Activated T-cell treated with anti-CD3 and anti-CD28 coated beads, Interleukin-2, amount 50 U/mL, for 4 hours (primary cell): ENCODE measurements at regions not wholly inside any gene's neighbourhood (a gene's known extent, or its start where the extent isn't known, plus 50 kb on each side); places are given as distances from the start of the nearest gene placed in this dataset.

ENCODE experiments used
- ATAC-seq, 2 donors: fragments of 200-7000 bp; cut with Tn5 transposase; one replicate each; pipeline ENCODE4 v1.10.0; 2021
- DNase-seq: peaks from one replicate; pipeline ENCODE4 v3.0.0-alpha.2; 2020
- H3K27me3 Mint-ChIP-seq: one replicate; pipeline ENCODE4 v1.8.0; 2021; ENCODE audit warnings: low read depth, mixed read lengths
- H3K36me3 Mint-ChIP-seq: one replicate; pipeline ENCODE4 v1.8.0; 2022; ENCODE audit warnings: mixed read lengths; ENCODE audit not compliant: insufficient read depth
- H3K4me1 Mint-ChIP-seq: one replicate; pipeline ENCODE4 v1.8.0; 2021; ENCODE audit warnings: low read depth, mixed read lengths
- H3K4me3 Mint-ChIP-seq: one replicate; pipeline ENCODE4 v1.8.0; 2021; ENCODE audit warnings: mild to moderate bottlenecking, moderate library complexity, mixed read lengths
- H3K9me3 Mint-ChIP-seq: one replicate; pipeline ENCODE4 v1.8.0; 2021; ENCODE audit warnings: mixed read lengths

GRCh38 chr5:2006971-2007291 is 124.2 kb upstream of the IRX4 start:
- DNase-seq (no peak), ATAC-seq (no peak)
- Mint-ChIP-seq H3K4me1 (no peaks in the 10 kb centered on the region), H3K36me3 (no peaks in the 10 kb centered on the region), H3K9me3 (no peaks in the 10 kb centered on the region), H3K4me3 (no peak overlapping the region), H3K27me3 (peaks cover 19% of the 10 kb centered on the region)

- no peak for ATAC-seq
- DNase-seq, result no peak
- Mint-ChIP-seq H3K27me3 (peaks cover 24% of the 10 kb centered on the region), H3K36me3 (no peaks in the 10 kb centered on the region), H3K9me3 (no peaks in the 10 kb centered on the region), H3K4me3 (no peak overlapping the region), H3K4me1 (no peaks in the 10 kb centered on the region)
Observed at GRCh38 chr5:2006193-2006970, 123.7 kb upstream of the IRX4 start.

GRCh38 chr5:2005101-2006041 is 122.6 kb upstream of the IRX4 start:
- no peak for DNase-seq
- Mint-ChIP-seq H3K4me3 (no peak overlapping the region), H3K9me3 (no peaks in the 10 kb centered on the region), H3K4me1 (no peaks in the 10 kb centered on the region), H3K36me3 (no peaks in the 10 kb centered on the region), H3K27me3 (peaks cover 32% of the 10 kb centered on the region)
- ATAC-seq, result no peak

DNA sequence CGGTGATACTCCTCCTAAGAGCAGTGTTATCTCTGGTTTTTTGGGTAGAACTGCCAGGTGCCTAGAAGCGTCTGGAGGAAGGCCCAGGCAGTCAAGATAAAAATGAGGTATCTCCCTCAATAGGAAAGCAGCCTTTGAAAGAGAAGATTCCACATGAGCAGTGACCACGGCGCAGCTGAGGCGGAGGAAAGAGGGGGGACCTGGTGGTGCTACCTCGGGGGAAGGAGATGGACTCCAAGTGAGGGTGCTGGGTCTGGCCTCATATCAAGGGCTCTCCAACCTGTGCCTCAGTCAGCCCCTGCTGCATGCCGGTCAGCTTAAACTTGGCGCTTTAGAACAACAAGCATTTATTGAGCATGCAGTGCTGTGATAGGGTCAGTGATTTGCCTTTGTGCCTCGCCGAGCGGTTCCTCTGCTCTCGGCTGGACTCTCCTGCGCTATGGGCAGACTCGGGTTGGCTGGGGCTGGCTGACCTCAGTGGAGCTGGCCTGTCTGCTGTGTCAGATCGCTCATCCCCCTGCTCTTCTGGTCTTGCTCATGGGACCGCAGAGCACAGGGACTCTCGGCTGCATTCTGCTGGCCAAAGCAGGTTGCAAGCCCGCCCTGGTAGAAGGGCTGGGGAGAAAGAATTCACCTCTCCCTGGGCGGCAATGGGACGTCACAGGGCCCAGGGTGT is 121.1 kb upstream of the IRX4 start:
- Mint-ChIP-seq H3K27me3 (peaks cover 30% of the 10 kb centered on the region), H3K36me3 (no peaks in the 10 kb centered on the region), H3K9me3 (no peaks in the 10 kb centered on the region), H3K4me1 (no peaks in the 10 kb centered on the region), H3K4me3 (no peak overlapping the region)
- no peak for ATAC-seq
- DNase-seq, result no peak

GRCh38 chr5:2003206-2003605 is 120.5 kb upstream of the IRX4 start:
- Mint-ChIP-seq H3K4me1 (no peaks in the 10 kb centered on the region), H3K4me3 (no peak overlapping the region), H3K9me3 (no peaks in the 10 kb centered on the region), H3K36me3 (no peaks in the 10 kb centered on the region), H3K27me3 (peaks cover 31% of the 10 kb centered on the region)
- ATAC-seq (no peak), DNase-seq (no peak)

DNA sequence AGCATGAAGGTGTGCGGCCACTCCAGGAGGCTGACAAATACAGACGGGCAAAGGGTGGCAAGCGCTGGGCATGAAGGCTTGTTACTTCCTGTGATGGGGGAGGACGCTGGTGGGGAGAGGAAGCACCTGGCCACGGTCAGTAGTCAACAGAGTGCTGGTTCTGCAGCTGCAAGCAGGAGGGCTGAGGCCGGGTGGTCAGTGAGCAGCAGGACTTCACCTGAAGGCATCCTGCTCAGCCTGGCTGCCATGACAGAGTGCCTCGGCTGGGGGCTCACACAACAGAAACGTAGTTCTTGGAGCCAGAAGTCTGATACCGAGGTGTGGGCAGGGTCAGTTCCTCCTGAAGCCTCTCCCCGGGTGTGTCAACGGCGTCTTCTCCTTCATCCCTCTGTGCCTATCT is 118.6 kb upstream of the IRX4 start:
- Mint-ChIP-seq H3K4me1 (no peaks in the 10 kb centered on the region), H3K27me3 (peaks cover 34% of the 10 kb centered on the region), H3K4me3 (no peak overlapping the region), H3K36me3 (no peaks in the 10 kb centered on the region), H3K9me3 (peaks cover 3% of the 10 kb centered on the region)
- no peak for ATAC-seq
- DNase-seq, result no peak

GRCh38 chr5:2000591-2000990 is 117.9 kb upstream of the IRX4 start:
- ATAC-seq, result no peak
- Mint-ChIP-seq H3K9me3 (peaks cover 3% of the 10 kb centered on the region), H3K27me3 (peaks cover 38% of the 10 kb centered on the region), H3K4me1 (no peaks in the 10 kb centered on the region), H3K4me3 (no peak overlapping the region), H3K36me3 (no peaks in the 10 kb centered on the region)
- no peak for DNase-seq

DNA sequence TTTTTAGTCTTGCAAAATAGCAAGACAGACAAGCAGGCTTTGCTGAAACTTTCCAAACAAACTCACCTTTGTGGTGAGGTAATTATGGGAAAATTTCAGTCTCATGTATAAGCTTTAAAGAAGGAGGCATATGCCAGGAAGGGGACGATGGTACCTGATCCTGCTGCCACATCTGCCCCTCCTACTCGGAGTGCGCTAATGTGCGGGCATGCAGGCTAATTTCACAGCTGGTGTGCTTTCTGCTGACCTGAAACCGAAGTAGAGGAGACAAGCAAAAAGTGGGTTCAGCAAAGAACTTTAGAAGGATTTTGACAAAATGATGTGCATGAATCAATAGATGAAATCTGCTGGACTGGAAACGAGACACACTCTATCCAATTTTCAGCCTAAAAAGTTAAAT is 117.1 kb upstream of the IRX4 start:
- ATAC-seq (no peak), DNase-seq (no peak)
- Mint-ChIP-seq H3K27me3 (peaks cover 38% of the 10 kb centered on the region), H3K36me3 (no peaks in the 10 kb centered on the region), H3K4me3 (no peak overlapping the region), H3K4me1 (no peaks in the 10 kb centered on the region), H3K9me3 (peaks cover 3% of the 10 kb centered on the region)

DNA sequence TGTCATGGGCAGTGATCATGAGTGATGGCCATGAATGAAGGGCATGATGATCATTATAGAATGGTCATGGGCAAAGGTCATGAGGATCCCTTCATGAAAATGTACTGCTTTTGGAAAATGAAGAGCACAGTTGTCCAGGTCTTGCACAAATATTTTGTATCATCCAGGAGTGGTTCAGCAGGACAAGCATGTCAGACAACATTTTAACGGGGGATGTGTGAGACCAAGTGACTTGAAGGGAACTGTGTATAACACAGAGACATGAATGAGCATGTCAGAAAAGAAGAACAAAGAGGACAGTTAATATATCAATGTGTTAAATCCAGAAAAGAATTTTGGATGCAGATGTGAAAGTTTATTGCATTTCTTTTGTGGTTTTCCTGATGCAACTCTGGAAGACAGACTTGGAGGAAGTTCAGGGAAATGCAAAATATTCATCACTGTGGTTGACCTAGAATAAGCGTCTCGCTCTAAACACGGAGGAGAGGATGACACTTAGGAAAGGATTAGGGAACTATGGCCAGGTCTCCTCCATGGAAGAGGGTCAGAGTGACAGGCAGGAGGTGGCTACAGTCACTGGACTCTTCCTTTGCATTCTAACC is 116.1 kb upstream of the IRX4 start:
- no peaks in the 10 kb centered on the region for H3K36me3 Mint-ChIP-seq
- no peak overlapping the region for H3K4me3 Mint-ChIP-seq
- no peaks in the 10 kb centered on the region for H3K4me1 Mint-ChIP-seq
- peaks cover 41% of the 10 kb centered on the region for H3K27me3 Mint-ChIP-seq
- ATAC-seq (no peak), DNase-seq (no peak)
- peaks cover 3% of the 10 kb centered on the region for H3K9me3 Mint-ChIP-seq

DNA sequence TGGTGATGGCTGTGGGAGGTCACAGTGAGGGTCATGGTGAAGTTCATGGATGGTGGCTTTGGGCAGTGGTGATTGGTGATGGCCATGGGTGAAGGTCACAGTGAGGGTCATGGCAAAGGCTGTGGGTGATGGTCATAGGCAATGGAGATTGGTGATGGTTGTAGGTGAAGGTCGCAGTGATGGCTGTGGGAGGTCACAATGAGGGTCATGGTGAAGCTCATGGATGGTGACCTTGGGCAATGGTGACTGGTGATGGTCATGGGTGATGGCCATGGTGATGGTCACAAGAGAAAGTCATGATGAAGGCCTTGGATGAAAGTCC is 115.6 kb upstream of the IRX4 start:
- ATAC-seq, result no peak
- no peak for DNase-seq
- peaks cover 8% of the 10 kb centered on the region for H3K9me3 Mint-ChIP-seq
- peaks cover 41% of the 10 kb centered on the region for H3K27me3 Mint-ChIP-seq
- no peak overlapping the region for H3K4me3 Mint-ChIP-seq
- no peaks in the 10 kb centered on the region for H3K36me3 Mint-ChIP-seq
- no peaks in the 10 kb centered on the region for H3K4me1 Mint-ChIP-seq

GRCh38 chr5:1997640-1998347 is 115.1 kb upstream of the IRX4 start:
- no peak for DNase-seq
- peaks cover 10% of the 10 kb centered on the region for H3K9me3 Mint-ChIP-seq
- no peak for ATAC-seq
- no peaks in the 10 kb centered on the region for H3K4me1 Mint-ChIP-seq
- no peak overlapping the region for H3K4me3 Mint-ChIP-seq
- H3K36me3 Mint-ChIP-seq, result no peaks in the 10 kb centered on the region
- H3K27me3 Mint-ChIP-seq, result peaks cover 40% of the 10 kb centered on the region

DNA sequence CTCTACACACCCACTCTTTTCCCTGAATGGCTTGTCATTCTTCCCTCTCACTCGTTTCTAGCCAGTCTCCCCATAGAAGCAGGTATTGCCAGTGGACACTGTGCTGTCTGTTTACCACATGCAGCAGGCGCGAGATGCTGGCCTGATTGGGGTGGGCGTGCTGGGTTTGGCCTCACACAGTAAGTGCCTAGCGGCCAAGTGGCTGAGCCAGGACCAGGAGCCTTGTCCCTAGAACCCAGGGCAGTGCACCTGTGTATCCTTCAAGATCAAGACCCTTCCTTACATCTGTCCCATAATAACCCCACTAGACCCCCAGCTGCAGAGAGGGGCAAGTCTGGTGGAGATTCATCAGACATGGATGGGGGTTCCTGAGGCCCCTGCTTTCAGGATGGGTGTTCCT is 112.8 kb upstream of the IRX4 start:
- H3K4me3 Mint-ChIP-seq, result no peak overlapping the region
- DNase-seq (no peak), ATAC-seq (no peak)
- no peaks in the 10 kb centered on the region for H3K36me3 Mint-ChIP-seq
- peaks cover 13% of the 10 kb centered on the region for H3K9me3 Mint-ChIP-seq
- H3K4me1 Mint-ChIP-seq, result no peaks in the 10 kb centered on the region
- peaks cover 26% of the 10 kb centered on the region for H3K27me3 Mint-ChIP-seq

- peaks cover 3% of the 10 kb centered on the region for H3K36me3 Mint-ChIP-seq
- ATAC-seq, result no peak
- peaks cover 12% of the 10 kb centered on the region for H3K9me3 Mint-ChIP-seq
- H3K27me3 Mint-ChIP-seq, result peaks cover 19% of the 10 kb centered on the region
- no peak overlapping the region for H3K4me3 Mint-ChIP-seq
- no peak for DNase-seq
- H3K4me1 Mint-ChIP-seq, result no peaks in the 10 kb centered on the region
Observed at GRCh38 chr5:1987471-1987870, 104.7 kb upstream of the IRX4 start.

- DNase-seq (no peak), ATAC-seq (no peak)
- Mint-ChIP-seq H3K4me1 (no peaks in the 10 kb centered on the region), H3K36me3 (peaks cover 3% of the 10 kb centered on the region), H3K27me3 (peaks cover 19% of the 10 kb centered on the region), H3K9me3 (peaks cover 12% of the 10 kb centered on the region), H3K4me3 (no peak overlapping the region)
Observed at GRCh38 chr5:1985781-1986180, 103.1 kb upstream of the IRX4 start.
